PFSK-1 (cell line): ENCODE measurements at regions not wholly inside any gene's neighbourhood (a gene's known extent, or its start where the extent isn't known, plus 50 kb on each side); places are given as distances from the start of the nearest gene placed in this dataset.

Experiments used
- FOXP2 ChIP-seq: optimal IDR thresholded peaks from 2 replicates; pipeline ENCODE3; 2011; ENCODE audit warnings: borderline replicate concordance, control low read depth, inconsistent platforms; ENCODE audit not compliant: insufficient read depth; ENCODE audit errors: extremely low read length, extremely low read depth
- POLR2AphosphoS5 ChIP-seq: IDR thresholded peaks from 2 replicates; pipeline ENCODE4 v1.6.1; 2012; ENCODE audit warnings: low read depth, mild to moderate bottlenecking, control low read depth, low read length, moderate library complexity
- REST ChIP-seq, 2 experiments: IDR thresholded peaks; 2 replicates each; pipeline versions ENCODE4 v1.6.1 to v1.8.0; 2011 to 2012; ENCODE audit warnings: low read depth in 2 of 2, low read length in 2 of 2, control low read depth in 1 of 2, inconsistent platforms in 1 of 2, mild to moderate bottlenecking in 1 of 2, moderate library complexity in 1 of 2; ENCODE audit not compliant: insufficient read depth in 1 of 2
- SIN3A ChIP-seq: IDR thresholded peaks from 2 replicates; pipeline ENCODE4 v1.6.1; 2012; ENCODE audit warnings: mild to moderate bottlenecking, low read length, moderate library complexity, borderline replicate concordance; ENCODE audit not compliant: insufficient read depth
- TAF1 ChIP-seq: IDR thresholded peaks from 2 replicates; pipeline ENCODE4 v1.6.1; 2012; ENCODE audit warnings: low read length, control low read depth, borderline replicate concordance; ENCODE audit not compliant: insufficient read depth

GRCh38 chr2:217328622-217328978 is 468.7 kb upstream of the TNP1 start:
- TF ChIP-seq FOXP2 = no peak
- no peak for TF ChIP-seq TAF1
- TF ChIP-seq REST (IDR thresholded peaks at IDR 0.05; ENCODE audit: insufficient read depth in 1 of 2, low read depth in 2 of 2, low read length in 2 of 2) = no peak
- no peak for TF ChIP-seq POLR2AphosphoS5
- no peak for TF ChIP-seq SIN3A

- no peak for TF ChIP-seq FOXP2
- no peak for TF ChIP-seq POLR2AphosphoS5
- TF ChIP-seq REST (IDR thresholded peaks at IDR 0.05; ENCODE audit: insufficient read depth in 1 of 2, low read depth in 2 of 2, low read length in 2 of 2) = no peak
These were observed 468.2 kb upstream of the TNP1 start for GRCh38 chr2:217327953-217328621.

GRCh38 chr2:217326238-217327022 is 466.6 kb upstream of the TNP1 start:
- TF ChIP-seq SIN3A (no peak), POLR2AphosphoS5 (no peak), TAF1 (no peak), REST (IDR thresholded peaks at IDR 0.05; ENCODE audit: insufficient read depth in 1 of 2, low read depth in 2 of 2, low read length in 2 of 2) (no peak), FOXP2 (no peak)

- no peak for TF ChIP-seq REST (IDR thresholded peaks at IDR 0.05; ENCODE audit: insufficient read depth in 1 of 2, low read depth in 2 of 2, low read length in 2 of 2)
- no peak for TF ChIP-seq SIN3A
- TF ChIP-seq POLR2AphosphoS5 = no peak
- no peak for TF ChIP-seq TAF1
- no peak for TF ChIP-seq FOXP2
These were observed 466.0 kb upstream of the TNP1 start for GRCh38 chr2:217325816-217326215.
